IMR-90 (cell line): ENCODE measurements at regions not wholly inside any gene's neighbourhood (a gene's known extent, or its start where the extent isn't known, plus 50 kb on each side); places are given as distances from the start of the nearest gene placed in this dataset.

Experiments
- BHLHE40 ChIP-seq: fragments of 150-350 bp; IDR thresholded peaks from 2 replicates; pipeline ENCODE4 v1.6.1; 2016; ENCODE audit warnings: mild to moderate bottlenecking, low read depth, low read length
- CEBPB ChIP-seq: IDR thresholded peaks from 2 replicates; pipeline ENCODE4 v1.6.1; 2012; ENCODE audit warnings: low read depth, low read length, improper control_type of control experiment
- FOS ChIP-seq: fragments of 150-350 bp; IDR thresholded peaks from 2 replicates; pipeline ENCODE4 v1.6.1; 2016; ENCODE audit warnings: low read depth, low read length
- MAFK ChIP-seq: IDR thresholded peaks from 2 replicates; pipeline ENCODE4 v1.6.1; 2012; ENCODE audit warnings: low read depth, low read length, improper control_type of control experiment
- MAZ ChIP-seq: IDR thresholded peaks from 2 replicates; pipeline ENCODE4 v1.6.1; 2012; ENCODE audit warnings: low read depth, mild to moderate bottlenecking, low read length, improper control_type of control experiment, moderate library complexity, borderline replicate concordance
- MXI1 ChIP-seq: IDR thresholded peaks from 2 replicates; pipeline ENCODE4 v1.6.1; 2012; ENCODE audit warnings: low read depth, mild to moderate bottlenecking, low read length, moderate library complexity, borderline replicate concordance
- POLR2A ChIP-seq: IDR thresholded peaks from 2 replicates; pipeline ENCODE4 v1.6.1; 2012; ENCODE audit warnings: mild to moderate bottlenecking, low read depth, low read length
- RAD21 ChIP-seq: IDR thresholded peaks from 2 replicates; pipeline ENCODE4 v1.6.1; 2012; ENCODE audit warnings: low read length, improper control_type of control experiment
- RFX5 ChIP-seq: IDR thresholded peaks from 2 replicates; pipeline ENCODE4 v1.8.0; 2012; ENCODE audit warnings: low read depth, mild to moderate bottlenecking, low read length, moderate library complexity
- SMC3 ChIP-seq: fragments of 150-350 bp; IDR thresholded peaks from 2 replicates; pipeline ENCODE4 v1.6.1; 2016; ENCODE audit warnings: low read depth, mild to moderate bottlenecking, antibody characterized with exemption, low read length, moderate library complexity
- TF ChIP-seq, protein P1 (sequence below): conservative IDR thresholded peaks from 2 replicates; pipeline ENCODE4 v1.5.1; 2012; ENCODE audit warnings: mild to moderate bottlenecking, low read depth, low read length, improper control_type of control experiment
- TF ChIP-seq, protein P2 (sequence below): fragments of 150-350 bp; IDR thresholded peaks from 2 replicates; pipeline ENCODE4 v1.6.1; 2016; ENCODE audit warnings: low read depth, mild to moderate bottlenecking, low read length, moderate library complexity, borderline replicate concordance

- TF ChIP-seq, protein P1, sequence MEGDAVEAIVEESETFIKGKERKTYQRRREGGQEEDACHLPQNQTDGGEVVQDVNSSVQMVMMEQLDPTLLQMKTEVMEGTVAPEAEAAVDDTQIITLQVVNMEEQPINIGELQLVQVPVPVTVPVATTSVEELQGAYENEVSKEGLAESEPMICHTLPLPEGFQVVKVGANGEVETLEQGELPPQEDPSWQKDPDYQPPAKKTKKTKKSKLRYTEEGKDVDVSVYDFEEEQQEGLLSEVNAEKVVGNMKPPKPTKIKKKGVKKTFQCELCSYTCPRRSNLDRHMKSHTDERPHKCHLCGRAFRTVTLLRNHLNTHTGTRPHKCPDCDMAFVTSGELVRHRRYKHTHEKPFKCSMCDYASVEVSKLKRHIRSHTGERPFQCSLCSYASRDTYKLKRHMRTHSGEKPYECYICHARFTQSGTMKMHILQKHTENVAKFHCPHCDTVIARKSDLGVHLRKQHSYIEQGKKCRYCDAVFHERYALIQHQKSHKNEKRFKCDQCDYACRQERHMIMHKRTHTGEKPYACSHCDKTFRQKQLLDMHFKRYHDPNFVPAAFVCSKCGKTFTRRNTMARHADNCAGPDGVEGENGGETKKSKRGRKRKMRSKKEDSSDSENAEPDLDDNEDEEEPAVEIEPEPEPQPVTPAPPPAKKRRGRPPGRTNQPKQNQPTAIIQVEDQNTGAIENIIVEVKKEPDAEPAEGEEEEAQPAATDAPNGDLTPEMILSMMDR = no peak
- TF ChIP-seq, protein P2, sequence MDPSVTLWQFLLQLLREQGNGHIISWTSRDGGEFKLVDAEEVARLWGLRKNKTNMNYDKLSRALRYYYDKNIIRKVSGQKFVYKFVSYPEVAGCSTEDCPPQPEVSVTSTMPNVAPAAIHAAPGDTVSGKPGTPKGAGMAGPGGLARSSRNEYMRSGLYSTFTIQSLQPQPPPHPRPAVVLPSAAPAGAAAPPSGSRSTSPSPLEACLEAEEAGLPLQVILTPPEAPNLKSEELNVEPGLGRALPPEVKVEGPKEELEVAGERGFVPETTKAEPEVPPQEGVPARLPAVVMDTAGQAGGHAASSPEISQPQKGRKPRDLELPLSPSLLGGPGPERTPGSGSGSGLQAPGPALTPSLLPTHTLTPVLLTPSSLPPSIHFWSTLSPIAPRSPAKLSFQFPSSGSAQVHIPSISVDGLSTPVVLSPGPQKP = no peak
- TF ChIP-seq RAD21 (no peak), RFX5 (no peak), POLR2A (no peak), FOS (no peak), BHLHE40 (no peak), MAZ (no peak), CEBPB (no peak), MAFK (no peak), MXI1 (no peak), SMC3 (no peak)
These were observed 110.1 kb downstream of the NRN1 start for GRCh38 chr6:5896476-5897200.
